Adipocyte (in vitro differentiated cells): ENCODE measurements at regions not wholly inside any gene's neighbourhood (a gene's known extent, or its start where the extent isn't known, plus 50 kb on each side); places are given as distances from the start of the nearest gene placed in this dataset.
A peak's percentile ranks its signal among the peaks of the same experiment; 100 is the strongest.

Experiments
- DNase-seq: peaks from one replicate; pipeline ENCODE4 v3.0.0-alpha.2; 2015; ENCODE audit warnings: low read depth
- H3K27me3 ChIP-seq: replicated peaks from 2 replicates; pipeline ENCODE4 v1.7.0; 2013; ENCODE audit warnings: mild to moderate bottlenecking, low read length, moderate library complexity; ENCODE audit not compliant: control insufficient read depth, insufficient read depth
- H3K36me3 ChIP-seq: 2 replicates; pipeline ENCODE4 v1.7.0; 2013; ENCODE audit warnings: low read length, mild to moderate bottlenecking, moderate library complexity; ENCODE audit not compliant: control insufficient read depth, insufficient read depth, severe bottlenecking
- H3K4me1 ChIP-seq: 2 replicates; pipeline ENCODE4 v1.7.0; 2013; ENCODE audit warnings: mild to moderate bottlenecking, low read length, moderate library complexity; ENCODE audit not compliant: control insufficient read depth, insufficient read depth
- H3K4me3 ChIP-seq: 2 replicates; pipeline ENCODE4 v1.7.0; 2013; ENCODE audit warnings: mild to moderate bottlenecking, low read length, moderate library complexity
- H3K9ac ChIP-seq: 2 replicates; pipeline ENCODE4 v1.7.0; 2013; ENCODE audit warnings: mild to moderate bottlenecking, low read length, moderate library complexity
- H3K9me3 ChIP-seq: 2 replicates; pipeline ENCODE4 v1.7.0; 2013; ENCODE audit warnings: mild to moderate bottlenecking, low read length, moderate library complexity; ENCODE audit not compliant: control insufficient read depth

GRCh38 chr5:143516249-143516648 is 112.8 kb upstream of the NR3C1 start:
- no peak for DNase-seq
- H3K27me3 ChIP-seq = no peaks in the 10 kb centered on the region
- H3K9ac ChIP-seq = no peak overlapping the region
- H3K4me1 ChIP-seq = peaks cover 46% of the 10 kb centered on the region
- no peaks in the 10 kb centered on the region for H3K36me3 ChIP-seq
- H3K9me3 ChIP-seq = no peaks in the 10 kb centered on the region
- no peak overlapping the region for H3K4me3 ChIP-seq

GRCh38 chr5:143515829-143516228 is 112.3 kb upstream of the NR3C1 start:
- H3K9ac ChIP-seq = peak overlapping the region; percentile 40
- H3K4me3 ChIP-seq = no peak overlapping the region
- no peaks in the 10 kb centered on the region for H3K27me3 ChIP-seq
- H3K36me3 ChIP-seq = no peaks in the 10 kb centered on the region
- H3K4me1 ChIP-seq = peaks cover 46% of the 10 kb centered on the region
- no peaks in the 10 kb centered on the region for H3K9me3 ChIP-seq
- DNase-seq = no peak

GRCh38 chr5:143514616-143515335 is 111.3 kb upstream of the NR3C1 start:
- no peaks in the 10 kb centered on the region for H3K36me3 ChIP-seq
- H3K4me3 ChIP-seq = no peak overlapping the region
- H3K27me3 ChIP-seq = no peaks in the 10 kb centered on the region
- peak overlapping the region; percentile 40 for H3K9ac ChIP-seq
- peaks cover 38% of the 10 kb centered on the region for H3K4me1 ChIP-seq
- peak; percentile 60 for DNase-seq
- no peaks in the 10 kb centered on the region for H3K9me3 ChIP-seq

GRCh38 chr5:143513720-143514119 is 110.2 kb upstream of the NR3C1 start:
- DNase-seq = no peak
- no peak overlapping the region for H3K4me3 ChIP-seq
- H3K9ac ChIP-seq = no peak overlapping the region
- H3K4me1 ChIP-seq = peaks cover 35% of the 10 kb centered on the region
- no peaks in the 10 kb centered on the region for H3K27me3 ChIP-seq
- no peaks in the 10 kb centered on the region for H3K9me3 ChIP-seq
- H3K36me3 ChIP-seq = no peaks in the 10 kb centered on the region

GRCh38 chr5:143511736-143512135 is 108.2 kb upstream of the NR3C1 start:
- H3K4me3 ChIP-seq = no peak overlapping the region
- DNase-seq = peak; percentile 46
- peaks cover 49% of the 10 kb centered on the region for H3K4me1 ChIP-seq
- H3K27me3 ChIP-seq = no peaks in the 10 kb centered on the region
- H3K36me3 ChIP-seq = no peaks in the 10 kb centered on the region
- no peaks in the 10 kb centered on the region for H3K9me3 ChIP-seq
- no peak overlapping the region for H3K9ac ChIP-seq

GRCh38 chr5:143509758-143510221 is 106.3 kb upstream of the NR3C1 start:
- H3K27me3 ChIP-seq = no peaks in the 10 kb centered on the region
- no peaks in the 10 kb centered on the region for H3K9me3 ChIP-seq
- peaks cover 36% of the 10 kb centered on the region for H3K4me1 ChIP-seq
- H3K36me3 ChIP-seq = no peaks in the 10 kb centered on the region
- no peak for DNase-seq
- H3K9ac ChIP-seq = no peak overlapping the region
- no peak overlapping the region for H3K4me3 ChIP-seq

GRCh38 chr5:143506836-143507552 is 103.5 kb upstream of the NR3C1 start:
- peak overlapping the region; percentile 17 for H3K9ac ChIP-seq
- H3K36me3 ChIP-seq = no peaks in the 10 kb centered on the region
- peak; percentile 95 for DNase-seq
- no peaks in the 10 kb centered on the region for H3K27me3 ChIP-seq
- no peaks in the 10 kb centered on the region for H3K9me3 ChIP-seq
- H3K4me1 ChIP-seq = peaks cover 31% of the 10 kb centered on the region
- H3K4me3 ChIP-seq = peak overlapping the region; percentile 28

GRCh38 chr5:143505934-143506333 is 102.4 kb upstream of the NR3C1 start:
- no peaks in the 10 kb centered on the region for H3K27me3 ChIP-seq
- no peaks in the 10 kb centered on the region for H3K36me3 ChIP-seq
- no peak overlapping the region for H3K9ac ChIP-seq
- no peaks in the 10 kb centered on the region for H3K9me3 ChIP-seq
- no peak overlapping the region for H3K4me3 ChIP-seq
- no peak for DNase-seq
- peaks cover 39% of the 10 kb centered on the region for H3K4me1 ChIP-seq

- Histone ChIP-seq H3K36me3 (no peaks in the 10 kb centered on the region), H3K9ac (no peak overlapping the region), H3K27me3 (no peaks in the 10 kb centered on the region), H3K4me3 (no peak overlapping the region), H3K4me1 (peaks cover 42% of the 10 kb centered on the region), H3K9me3 (no peaks in the 10 kb centered on the region)
- no peak for DNase-seq
Measured at GRCh38 chr5:143505354-143505753, 101.9 kb upstream of the NR3C1 start.

- Histone ChIP-seq H3K9ac (peak overlapping the region; percentile 40), H3K9me3 (no peaks in the 10 kb centered on the region), H3K36me3 (no peaks in the 10 kb centered on the region), H3K4me3 (no peak overlapping the region), H3K4me1 (peaks cover 20% of the 10 kb centered on the region), H3K27me3 (no peaks in the 10 kb centered on the region)
- DNase-seq = peak; percentile 68
Measured at GRCh38 chr5:143501310-143502044, 98.0 kb upstream of the NR3C1 start.

- H3K36me3 ChIP-seq = no peaks in the 10 kb centered on the region
- no peak overlapping the region for H3K4me3 ChIP-seq
- H3K9me3 ChIP-seq = no peaks in the 10 kb centered on the region
- no peak for DNase-seq
- H3K9ac ChIP-seq = no peak overlapping the region
- H3K27me3 ChIP-seq = no peaks in the 10 kb centered on the region
- peaks cover 35% of the 10 kb centered on the region for H3K4me1 ChIP-seq
Measured at GRCh38 chr5:143499480-143500114, 96.1 kb upstream of the NR3C1 start.
